Brain pericyte (primary cell): ENCODE measurements at regions not wholly inside any gene's neighbourhood (a gene's known extent, or its start where the extent isn't known, plus 50 kb on each side); places are given as distances from the start of the nearest gene placed in this dataset.
A peak's percentile ranks its signal among the peaks of the same experiment; 100 is the strongest.

Source experiments
- DNase-seq: peaks from one replicate; pipeline ENCODE4 v3.0.0-alpha.2; 2012; ENCODE audit warnings: low read depth, low spot score

DNA sequence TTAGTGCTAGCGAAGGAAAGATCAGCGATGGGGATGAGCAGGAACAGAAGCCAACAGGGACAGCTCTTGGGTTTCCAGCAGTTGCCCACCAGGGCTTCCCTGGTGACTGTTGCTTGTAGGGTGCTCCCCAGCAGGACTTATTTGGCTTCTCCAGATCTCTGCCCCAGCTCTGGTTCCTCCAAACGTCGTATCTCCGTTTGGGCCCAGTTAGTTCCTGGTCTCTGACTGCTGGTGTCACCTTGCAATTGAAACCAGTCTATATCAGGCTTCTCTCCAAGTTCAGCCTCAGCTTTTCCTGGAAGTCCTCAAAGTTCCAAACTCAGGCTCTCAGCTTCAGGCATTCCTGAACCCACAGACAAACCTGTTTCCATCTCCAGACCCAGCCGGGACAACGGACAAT, 70.8 kb upstream of the NXT1 start:
- DNase-seq = no peak

DNA sequence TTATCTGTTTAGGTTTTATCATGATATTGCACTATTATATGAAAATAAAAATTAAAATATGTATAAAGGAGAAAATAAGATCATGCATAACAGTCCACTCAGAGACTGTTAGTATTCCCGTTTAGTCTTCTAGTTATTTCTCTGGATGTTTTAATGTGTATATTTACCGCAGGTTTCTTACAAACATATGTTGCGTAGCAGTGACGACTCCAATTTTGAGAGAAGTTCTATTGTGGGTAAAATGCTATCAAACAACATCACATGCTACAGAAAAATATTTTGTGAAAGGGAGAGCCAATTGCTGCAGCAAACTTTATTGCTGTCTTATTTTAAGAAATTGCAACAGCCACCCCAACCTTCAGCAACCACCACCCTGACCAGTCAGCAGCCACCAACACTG, 72.4 kb upstream of the NXT1 start:
- no peak for DNase-seq

DNA sequence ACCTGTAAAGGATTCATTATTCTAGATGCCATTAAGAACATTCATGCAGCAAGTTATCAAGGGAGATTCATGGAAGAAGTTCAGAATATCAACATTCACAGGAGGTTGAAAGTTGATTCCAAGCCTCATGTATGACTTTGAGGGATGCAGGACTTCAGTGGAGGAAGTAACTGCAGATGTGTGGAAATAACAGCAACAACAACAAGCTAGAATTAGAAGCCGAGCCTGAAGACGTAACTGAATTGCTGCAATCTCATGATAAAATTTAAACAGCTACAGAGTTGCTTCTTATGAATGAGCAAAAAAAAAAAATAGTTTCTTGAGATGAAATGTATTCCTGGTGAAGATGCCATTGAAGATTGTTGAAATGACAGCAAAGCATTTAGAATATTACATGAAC, 73.3 kb upstream of the NXT1 start:
- DNase-seq = no peak

DNA sequence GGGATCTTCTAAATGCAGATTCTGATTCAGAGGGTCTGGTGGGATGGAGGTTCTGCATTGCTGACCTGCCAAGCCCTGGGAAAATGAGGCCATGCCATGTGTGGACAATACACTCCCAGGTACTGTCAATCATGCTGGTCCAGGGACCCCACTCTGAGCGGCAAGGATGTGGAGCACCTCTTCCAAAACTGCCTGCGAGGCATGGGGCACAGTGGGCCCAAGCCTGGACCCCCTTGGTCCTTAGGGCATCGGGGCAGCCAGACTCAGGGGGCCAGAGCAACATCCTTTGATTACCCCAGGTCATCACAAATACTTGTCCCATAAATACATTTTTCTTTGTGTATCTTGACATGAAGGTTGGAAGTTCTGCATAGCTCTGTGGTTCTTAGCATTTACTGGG, 76.8 kb upstream of the NXT1 start:
- no peak for DNase-seq

DNA sequence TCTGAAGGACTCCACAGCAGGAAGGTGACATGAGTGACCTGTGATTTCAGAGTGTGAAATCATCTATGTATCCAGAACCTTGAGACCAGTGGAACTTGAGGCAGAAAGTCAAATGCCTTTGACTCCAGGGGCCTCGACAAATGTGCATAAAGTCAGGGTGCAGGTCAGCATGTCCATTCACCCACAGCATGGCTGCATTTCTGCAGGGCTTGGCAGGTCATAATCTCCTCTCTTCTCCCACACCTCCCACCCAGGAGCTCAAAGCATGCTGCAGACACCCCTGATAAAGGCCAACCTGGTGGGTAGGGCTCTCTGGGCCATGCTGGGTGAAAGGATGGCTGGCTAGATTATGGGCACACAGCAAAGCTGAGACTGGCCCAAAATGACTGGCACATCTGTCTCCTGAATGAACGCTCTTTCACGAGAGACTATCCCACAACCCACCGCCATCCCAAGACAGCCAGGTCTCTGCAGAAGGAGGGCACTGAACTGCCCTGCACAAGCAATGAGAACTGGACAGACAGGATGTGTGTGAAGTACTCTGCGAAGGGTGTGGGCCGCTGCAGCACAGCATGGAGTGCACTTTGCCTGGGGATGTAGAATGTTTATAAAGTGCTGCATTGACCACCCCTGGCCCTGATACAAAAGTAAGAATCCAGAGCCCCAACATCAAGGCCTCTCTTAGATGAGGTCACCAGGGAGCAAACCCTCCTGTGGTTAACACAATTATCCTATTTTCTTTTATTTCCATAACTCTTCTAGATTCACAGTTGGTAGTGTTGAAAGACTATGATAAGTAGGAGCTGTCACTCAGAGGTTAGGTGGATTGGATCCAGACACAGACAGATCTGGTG, 78.2 kb upstream of the NXT1 start:
- DNase-seq = no peak

DNA sequence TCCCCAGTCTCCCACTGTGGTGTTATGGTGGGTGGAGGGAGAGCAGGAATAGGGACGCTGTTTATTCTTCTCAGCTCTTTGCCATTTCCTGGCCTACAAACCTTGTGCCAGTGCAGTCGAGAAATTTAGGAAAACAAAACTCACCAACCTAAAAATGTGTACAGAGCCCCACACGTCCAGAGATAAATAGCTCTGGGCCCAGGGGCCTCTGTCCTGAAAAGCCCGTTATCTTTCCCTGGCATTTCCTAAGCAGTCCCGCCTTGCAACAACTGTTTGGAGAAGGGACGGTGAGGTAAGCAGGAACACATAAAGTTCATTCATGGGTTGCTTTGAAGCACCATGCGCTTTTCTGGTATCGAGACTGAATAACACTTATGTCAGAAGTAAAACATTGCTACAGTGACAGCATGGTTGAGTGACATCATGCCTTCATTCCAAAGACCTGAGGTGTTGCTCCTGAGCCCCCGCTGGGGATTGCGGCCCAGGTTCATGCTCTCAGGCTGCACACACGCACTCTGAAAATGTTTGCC, 80.1 kb upstream of the NXT1 start:
- peak; percentile 65 for DNase-seq

DNA sequence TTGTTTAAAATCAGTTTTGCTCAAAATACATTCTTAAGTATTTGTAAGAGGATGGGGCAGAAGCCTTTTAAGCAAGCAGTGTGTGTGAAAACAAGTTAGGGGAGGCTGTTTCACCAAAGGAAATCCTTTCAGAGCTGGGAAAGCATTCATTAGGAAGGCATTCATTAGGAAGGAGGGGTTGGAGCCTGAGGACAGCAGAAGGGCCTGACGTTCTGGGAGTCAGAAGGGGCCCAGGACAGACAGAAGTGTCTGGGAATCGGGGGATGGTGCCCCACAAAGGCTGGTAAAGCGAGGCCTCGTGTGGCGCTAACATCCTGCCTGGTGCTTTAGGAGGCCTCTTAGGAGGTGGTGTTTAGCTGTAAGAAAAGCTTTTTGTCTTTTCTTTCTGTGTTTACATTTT, 80.6 kb upstream of the NXT1 start:
- DNase-seq = no peak

DNA sequence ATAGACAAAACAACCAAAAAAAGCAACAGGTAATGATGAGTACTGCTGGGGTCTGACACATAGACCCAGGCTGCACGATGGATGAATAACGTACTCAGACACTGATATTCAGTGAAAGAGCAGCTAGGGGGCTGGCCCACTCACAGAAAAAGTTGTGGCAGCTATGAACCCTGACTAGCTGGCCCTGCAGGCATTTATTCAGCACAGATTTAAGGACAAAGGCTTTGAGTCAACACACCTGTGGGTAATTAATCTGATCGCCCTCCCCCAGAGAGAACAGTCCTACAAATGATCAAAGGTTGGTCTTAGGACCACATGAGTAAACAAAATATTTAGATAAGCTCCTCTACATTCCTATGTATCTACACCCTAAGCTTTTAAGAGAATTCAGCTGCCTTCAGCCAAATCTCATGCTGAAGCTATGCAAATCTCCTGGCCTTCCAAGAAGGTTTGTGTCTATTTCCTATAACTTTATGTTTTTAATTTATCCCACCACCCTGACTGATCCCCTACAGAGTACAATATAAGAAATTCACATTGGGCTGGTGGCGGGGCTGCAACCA, 81.7 kb upstream of the NXT1 start:
- DNase-seq = no peak

DNA sequence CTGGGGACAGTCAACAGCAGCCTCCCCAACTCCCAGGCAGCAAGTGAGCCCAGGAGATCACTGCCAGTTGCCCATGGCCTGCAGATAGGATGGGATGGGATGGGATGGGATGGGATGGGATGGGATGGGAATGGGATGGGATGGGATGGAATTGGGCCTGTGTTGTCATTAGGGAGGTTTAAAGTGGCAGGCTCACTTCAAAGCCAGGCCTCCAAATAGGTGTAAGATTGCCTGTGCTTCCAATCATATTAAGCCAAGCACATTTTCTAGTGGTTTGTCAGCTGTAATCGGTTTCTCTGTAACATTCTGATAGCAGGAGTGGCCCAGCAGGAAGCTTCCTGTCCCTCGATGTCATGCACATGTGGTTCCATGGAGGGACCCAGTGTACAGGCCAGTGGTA, 82.7 kb upstream of the NXT1 start:
- no peak for DNase-seq

DNA sequence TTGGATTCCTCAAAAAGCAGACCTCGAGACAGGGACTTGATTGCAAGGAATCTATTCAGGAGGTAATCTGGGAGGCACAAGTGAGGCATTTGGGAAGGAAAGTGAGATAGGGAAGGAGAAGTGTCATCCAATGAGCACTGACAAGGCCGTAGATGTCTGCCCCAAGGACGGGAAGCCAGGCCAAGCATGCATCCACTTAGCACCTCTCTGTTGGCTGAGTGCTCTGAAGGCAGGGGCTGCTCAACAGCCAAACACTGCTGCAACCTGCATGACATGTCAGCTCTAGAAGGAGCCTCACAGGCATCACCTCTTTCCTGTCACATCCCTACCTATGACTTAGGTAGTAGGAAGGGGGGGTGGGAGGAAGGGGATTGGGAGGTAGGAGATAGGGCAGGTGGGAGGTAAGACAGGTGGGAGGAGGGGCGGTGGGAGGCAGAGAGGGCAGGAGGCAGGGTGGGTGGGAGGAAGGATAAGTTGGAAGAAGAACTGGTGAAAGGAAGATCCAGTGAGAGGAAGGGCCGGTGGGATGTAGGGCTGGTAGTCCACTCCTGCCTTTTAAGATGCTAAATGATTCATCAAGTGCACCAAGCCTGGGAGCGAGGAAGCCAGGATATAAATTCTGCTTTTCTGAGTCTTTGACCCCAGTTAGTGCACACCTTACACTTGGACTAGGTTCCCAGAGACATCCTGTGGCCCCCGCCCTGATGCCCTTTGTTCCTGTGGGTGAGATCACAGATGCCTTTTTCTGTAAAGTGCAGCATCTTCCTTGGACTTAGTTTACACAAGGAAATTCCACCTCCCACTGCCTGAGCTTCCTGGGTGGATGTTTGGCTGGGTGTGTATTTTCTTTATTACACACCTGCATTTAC, 83.8 kb upstream of the NXT1 start:
- no peak for DNase-seq

DNA sequence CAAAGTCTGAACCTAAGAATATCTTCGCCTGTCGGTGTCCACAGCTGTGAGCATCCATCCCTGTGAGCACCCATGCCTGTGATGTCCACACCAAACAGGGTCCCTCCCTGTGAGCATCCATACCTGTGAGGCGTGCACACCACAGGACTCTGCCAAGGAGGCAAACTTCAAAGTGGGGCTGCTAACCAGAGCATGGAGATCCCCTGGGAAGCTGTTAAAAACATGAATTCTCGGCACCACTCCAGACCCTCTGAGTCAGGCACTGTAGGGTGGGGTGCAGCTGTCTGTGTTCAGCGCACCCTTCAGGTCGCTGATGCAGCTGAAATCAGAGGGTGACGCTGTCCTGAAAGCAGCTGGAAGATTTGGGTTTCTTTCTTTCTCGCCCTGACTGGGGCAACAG, 85.4 kb upstream of the NXT1 start:
- DNase-seq = no peak

DNA sequence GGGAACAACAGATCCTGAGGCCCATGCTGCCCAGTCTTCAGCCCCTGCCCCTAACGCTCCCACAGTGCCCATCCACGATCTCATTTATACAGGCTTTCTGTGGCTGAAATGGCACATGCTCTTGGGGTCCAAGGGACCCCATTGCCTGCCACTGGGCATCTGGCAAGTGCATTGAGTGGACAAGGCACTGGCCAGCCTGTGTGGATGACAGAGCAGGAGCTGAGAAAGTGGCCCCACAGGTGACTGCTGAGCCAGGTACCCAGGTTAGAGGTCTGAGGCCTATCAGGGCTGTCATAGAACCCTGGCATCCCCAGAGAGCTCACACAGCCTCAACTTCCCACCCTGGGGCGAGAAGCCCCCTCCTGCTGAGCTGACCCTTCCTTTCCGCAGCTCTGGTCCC, 86.0 kb upstream of the NXT1 start:
- no peak for DNase-seq

DNA sequence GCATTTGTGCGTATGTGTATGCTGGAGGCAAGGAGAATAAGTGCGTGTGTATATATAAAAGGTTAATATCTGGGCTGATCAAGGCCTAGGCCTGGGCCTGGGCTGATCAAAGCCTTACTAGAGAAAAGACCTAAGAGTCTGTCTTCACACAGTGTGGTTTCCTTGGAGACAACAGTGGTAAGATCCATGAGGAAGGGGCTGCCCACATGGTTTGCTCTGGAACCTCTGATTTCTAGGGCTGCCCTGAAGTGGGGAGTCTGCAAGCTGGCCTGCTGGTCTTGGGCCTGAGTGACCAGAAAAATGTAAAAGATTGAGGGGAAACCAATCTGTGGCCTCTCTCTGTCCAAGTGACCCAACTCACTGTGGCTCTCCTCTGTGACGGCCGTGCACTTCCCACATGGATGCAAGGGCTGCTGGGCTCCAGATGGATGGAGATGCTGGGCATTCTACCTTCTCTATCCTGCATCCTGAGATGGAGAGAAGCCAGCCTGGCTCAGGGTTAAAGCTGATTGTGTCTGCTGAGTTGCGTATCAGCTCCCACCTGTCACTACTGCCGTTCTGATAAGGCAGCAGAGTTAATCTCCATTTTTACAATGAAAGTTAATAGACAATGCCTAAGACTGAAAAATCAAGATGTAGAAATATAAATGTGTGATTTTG, 90.3 kb upstream of the NXT1 start:
- no peak for DNase-seq

DNA sequence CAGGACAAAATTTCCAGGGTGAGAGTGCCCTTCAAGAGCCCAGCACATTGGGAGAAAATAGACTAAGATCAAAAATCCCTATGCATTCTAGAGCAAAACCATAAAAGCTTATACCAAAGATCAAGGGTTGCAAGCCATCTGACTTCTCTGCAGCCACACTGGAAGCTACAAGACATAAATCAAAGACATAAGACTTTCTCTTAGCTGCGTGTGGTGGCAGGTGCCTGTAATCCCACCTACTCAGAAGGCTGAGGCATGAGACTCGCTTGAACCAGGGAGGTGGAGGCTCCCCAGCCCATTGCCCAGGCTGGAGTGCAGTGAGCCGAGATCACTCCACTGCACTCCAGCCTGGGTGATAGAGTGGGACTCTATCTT, 91.9 kb upstream of the NXT1 start:
- no peak for DNase-seq

DNA sequence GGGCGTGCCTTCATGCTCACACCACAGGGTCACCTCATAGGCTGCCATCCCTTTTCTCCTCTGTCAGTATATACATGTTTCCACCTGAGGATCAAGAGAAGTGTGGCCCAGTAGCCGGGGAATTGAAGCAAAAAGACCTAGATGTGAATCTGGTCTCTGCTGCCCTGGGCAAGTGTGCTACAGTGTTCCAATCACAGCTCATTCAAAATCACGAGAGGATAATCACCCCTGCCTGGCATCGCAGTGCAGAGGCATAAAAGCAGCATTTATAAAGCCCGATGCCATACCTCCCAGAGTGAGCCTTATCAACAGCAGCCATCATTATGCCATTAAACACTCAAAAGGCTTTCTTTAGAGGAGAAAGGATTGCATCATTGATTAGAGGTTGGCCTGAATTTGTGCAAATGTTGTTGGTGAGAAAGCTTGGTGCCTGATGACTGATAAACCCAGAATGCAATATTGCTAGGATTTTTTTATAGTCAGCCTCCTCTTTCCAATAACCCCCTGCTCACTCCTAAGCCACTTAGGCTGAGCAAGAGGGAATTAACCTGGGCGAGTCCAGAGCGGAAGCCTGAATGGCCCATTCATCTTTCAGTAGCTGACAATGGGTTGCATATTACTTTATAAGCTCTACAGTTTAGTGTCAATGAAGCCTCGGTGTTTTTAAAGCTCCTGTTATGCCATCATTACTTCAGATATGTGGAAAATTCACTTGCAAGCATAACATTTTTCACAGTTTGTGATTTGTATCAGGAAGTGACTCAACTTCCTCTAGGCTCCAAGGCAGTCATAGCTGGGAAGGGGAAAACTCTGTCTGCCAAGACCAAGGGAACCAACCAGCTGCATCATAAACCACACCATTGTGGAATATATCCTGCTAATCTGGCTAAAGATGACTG, 92.5 kb upstream of the NXT1 start:
- no peak for DNase-seq

DNA sequence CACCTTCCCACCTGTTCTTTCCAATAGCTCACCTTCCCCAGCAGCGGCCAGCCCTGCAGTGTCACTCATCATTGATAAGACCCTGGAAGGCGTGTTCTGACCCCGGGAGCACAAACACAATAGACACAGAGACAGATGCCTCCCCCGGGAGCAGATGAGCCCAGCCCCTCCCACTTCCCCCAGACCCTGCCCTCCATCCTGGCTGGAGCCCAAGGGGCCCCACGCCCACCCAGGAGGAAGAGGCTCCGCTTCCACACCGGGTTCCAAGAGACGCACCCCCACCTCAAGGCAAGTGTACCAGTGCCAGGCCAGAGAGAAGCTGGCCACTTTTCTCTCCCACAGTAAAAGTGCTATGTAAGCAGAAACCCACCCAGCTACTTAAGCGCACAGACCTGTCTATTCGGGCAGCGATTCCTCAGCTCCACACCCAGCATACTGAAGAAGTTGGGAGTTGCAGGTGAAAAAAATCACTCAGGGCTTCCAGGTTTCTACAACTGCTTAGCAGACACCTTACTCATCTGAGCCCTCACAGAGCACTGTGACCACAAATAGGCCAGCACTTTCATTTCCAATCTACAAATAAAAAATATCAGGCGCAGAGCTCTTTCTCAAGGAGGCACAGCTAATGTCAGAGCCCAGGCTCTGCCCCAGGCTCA, 93.4 kb upstream of the NXT1 start:
- no peak for DNase-seq

DNA sequence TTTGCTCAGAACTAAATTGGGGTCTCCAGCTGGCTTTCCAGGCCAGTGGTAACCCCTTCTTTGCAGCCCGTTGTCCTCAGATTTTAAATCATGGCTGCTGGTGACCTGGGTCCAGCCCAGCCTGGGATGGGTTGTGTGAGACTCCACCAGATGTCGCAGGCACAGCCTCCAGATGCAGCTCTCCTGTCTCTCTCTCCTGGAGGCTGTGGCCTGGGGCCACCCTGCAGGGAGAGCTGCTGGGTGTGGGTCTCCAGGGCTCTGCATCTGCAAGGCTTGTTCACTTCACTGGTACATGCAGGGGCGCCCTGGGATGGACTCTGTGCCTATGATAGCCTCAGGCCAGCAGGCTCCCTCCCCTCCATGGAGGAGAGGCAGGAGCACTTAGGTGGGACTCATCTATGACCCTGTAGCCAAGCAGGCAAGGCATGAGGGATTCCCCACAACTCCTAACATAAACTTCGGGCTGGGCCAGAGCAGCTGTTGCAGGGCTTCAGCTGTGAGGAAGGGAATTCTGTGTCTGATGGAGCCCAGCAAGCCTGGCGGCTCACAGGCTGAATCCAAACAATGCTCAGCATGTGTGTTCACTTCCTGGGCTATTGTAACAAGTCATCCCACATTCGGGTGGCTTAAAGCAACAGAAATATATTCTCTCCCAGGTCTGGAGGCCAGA, 94.7 kb upstream of the NXT1 start:
- peak; percentile 73 for DNase-seq

DNA sequence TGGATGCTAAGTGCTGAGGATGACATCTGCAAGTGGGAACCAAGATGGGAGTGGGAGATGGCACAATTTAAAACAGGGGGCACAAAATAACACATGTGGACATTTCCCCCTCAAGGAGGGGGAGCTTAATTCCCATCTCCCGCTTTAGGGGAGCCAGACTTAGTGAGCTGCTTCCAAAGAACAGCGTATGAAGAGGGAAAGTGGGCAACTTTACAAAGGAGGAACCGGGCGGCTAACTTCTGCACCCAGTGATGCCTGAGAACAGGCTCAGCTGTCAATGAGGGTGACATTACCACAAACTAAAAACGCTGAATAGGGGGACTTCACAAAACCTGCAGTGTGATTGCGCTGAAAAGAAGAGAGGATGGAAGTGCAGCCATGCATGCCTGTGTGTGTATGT, 95.5 kb upstream of the NXT1 start:
- DNase-seq = no peak

DNA sequence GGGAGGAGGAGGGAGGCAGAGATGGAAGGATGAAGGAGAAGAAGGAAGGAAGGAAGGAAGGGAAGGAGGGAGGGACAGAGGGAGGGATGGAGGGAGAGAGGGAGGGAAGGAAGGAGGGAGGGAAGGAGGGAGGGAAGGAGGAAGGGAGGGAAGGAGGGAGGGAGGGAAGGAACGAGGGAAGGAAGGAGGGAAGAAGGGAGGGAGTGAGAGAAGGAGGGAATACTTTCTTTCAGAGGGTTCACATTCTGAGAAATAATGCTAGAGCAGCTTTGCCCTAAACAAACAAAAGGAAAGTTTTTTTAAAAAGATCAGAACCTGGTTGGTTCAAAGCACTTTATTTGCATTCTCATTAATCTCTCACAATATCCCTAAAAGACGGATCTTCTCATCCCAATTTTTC, 96.1 kb upstream of the NXT1 start:
- DNase-seq = no peak

DNA sequence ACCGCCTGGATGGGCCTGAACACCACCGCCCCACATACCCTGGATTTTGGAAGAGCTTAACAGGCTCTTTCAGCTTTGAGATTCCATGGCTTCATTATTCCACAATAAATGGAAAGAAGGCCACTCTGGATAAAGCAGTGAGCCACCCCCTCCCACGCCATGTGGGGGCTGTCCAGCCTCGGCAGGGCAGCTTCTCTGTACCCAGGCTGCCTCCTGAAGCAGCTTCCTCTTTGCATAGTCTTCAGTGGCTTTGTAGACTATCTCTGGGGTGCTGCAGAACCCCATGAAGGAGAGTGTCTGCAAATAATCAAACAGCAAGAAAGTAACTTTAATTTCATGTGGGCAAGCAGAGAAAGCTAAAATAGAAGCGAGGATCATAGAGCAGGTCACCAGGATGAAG, 96.6 kb upstream of the NXT1 start:
- no peak for DNase-seq
